ENCODE measurements at regions not wholly inside any gene's neighbourhood (a gene's known extent, or its start where the extent isn't known, plus 50 kb on each side); places are given as distances from the start of the nearest gene placed in this dataset.

DNA sequence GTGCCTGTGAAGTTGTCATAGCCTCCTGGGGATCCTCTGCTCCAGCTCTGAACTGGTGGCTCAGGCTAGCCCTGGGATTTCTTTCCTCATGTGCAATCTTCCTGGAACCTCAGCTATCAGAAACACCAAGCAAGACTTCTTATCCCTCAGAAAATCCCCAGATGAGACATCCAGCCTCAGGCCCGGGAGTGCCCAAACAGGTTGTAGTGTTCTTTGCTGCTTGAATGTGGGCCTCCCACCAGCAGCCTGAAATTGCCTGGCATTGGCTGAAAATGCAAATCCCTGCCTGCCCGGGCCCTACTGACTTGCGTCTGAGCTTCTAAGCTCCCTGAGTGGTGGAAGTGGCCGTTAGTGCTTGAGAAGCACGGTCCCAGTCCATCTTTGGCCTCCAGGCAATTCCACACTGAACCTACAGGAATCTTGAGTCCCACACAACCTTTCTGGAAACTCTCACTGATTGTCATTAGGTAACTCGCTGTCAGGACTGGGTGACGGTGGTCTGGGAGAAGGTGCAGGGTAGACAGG lies 146.8 kb downstream of the ZBTB18 start:
- DNase-seq, result no peak

DNA sequence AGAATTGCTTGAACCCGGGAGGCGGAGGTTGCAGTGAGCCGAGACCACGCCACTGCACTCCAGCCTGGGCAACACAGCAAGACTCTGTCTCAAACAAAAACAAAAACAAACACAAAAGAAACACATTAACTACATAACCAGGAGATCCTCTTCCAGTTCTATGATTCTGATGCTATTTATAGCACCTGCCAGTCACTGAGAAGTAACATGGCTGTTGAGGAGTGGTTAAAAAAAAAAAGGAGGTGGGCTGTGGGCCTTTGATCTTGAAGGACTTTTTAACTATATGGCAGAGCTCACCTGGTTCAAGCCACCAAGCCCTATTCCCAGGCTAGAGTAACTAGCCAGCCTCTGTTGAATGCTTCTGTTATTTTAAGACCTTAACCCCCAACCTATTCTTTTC lies 148.8 kb downstream of the ZBTB18 start:
- DNase-seq, result no peak

DNA sequence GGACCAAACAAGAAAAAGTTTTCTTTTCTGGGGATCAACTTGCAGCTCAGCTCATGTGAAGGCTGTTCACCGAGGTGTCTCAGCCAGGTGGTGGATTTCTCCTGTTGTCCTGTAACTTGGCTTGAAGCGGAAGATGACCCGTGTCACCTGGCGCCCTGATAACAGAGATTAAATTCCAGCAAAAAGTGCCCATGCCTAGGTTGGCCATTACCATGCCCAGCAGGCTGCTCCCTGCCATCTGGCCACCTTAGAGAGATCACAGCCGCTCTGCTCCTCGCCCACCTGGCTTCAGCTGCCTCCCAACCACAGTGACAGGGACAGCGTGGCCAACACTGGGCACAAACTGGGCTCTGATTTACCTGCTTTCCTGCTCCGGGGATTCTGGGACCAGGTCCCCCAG lies 149.5 kb downstream of the ZBTB18 start:
- DNase-seq, result no peak

DNA sequence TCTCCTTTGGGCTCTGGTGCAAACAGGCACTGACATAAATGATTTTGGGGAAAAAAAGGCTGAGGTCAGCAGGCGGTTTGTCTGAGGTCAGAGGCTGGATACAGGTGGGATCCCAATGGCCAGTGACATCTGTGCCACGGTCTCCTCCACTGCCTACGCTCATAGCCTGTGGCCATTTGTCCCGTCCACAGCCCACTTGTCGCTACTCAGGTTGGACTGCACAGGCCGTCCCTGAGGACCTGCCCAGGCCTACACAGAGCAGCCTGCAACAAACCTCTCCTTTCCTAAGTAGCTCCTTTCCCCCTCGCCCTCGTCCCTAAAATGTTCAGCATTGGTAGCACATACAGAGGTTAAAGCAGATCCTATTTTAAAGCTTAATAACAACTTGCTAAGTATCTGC lies 150.7 kb downstream of the ZBTB18 start:
- DNase-seq, result no peak

DNA sequence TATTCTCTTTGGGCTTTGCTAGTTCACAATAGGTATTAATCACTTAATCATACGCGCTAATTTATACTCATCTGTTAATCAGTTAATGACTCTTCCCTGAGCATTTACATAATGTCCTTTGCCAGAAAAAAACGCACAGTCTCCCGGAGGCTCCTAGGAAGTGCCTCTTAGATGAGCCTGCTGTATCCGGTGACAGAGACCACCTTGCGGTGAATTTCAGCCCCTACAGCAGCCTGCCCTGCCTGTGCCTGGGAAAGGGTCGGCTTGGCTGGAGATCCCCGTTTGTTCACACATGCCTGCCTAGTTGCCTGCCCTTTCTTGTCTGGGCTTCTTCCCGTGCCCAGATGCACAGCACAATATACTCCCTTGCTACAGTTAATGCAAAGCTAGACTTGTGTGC lies 152.9 kb downstream of the ZBTB18 start:
- DNase-seq, result no peak

DNA sequence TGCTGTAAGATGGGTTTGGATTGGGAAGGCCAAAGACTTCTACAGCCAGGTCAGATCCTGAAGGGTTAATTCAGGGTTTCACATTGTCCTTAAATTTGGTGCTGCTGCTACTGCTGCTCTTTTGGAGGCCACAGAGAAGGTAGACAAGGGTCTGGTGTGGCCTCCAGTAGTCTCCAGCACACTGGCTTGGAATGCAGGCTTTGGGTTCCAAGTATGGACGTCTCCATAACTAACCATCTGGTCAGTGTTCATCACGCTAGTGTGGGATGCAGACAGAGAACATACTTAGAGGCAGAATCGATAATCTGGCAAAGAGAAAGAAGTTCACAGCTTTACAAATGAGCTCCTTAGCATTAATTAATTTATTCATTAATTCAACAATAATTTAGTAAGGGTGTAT lies 154.1 kb downstream of the ZBTB18 start:
- no peak for DNase-seq

DNA sequence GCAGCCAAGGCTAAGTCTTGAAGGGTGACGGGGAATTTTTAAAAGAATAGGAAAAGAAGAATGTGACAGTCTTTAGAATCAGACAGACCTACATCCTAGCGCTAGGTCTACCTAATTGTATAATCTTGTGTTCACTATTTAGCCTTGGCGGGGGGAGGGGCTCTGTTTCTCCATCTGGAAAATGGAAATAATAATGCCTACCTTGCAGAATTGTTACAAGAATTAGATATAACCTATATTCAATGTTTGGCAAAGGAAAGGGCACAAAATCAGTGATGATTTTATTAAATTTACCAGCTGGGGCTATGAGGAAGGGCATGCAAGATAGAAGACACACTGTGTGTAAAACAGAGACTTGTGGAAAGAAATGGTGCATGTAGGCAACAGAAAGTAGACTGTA lies 154.8 kb downstream of the ZBTB18 start:
- no peak for DNase-seq

DNA sequence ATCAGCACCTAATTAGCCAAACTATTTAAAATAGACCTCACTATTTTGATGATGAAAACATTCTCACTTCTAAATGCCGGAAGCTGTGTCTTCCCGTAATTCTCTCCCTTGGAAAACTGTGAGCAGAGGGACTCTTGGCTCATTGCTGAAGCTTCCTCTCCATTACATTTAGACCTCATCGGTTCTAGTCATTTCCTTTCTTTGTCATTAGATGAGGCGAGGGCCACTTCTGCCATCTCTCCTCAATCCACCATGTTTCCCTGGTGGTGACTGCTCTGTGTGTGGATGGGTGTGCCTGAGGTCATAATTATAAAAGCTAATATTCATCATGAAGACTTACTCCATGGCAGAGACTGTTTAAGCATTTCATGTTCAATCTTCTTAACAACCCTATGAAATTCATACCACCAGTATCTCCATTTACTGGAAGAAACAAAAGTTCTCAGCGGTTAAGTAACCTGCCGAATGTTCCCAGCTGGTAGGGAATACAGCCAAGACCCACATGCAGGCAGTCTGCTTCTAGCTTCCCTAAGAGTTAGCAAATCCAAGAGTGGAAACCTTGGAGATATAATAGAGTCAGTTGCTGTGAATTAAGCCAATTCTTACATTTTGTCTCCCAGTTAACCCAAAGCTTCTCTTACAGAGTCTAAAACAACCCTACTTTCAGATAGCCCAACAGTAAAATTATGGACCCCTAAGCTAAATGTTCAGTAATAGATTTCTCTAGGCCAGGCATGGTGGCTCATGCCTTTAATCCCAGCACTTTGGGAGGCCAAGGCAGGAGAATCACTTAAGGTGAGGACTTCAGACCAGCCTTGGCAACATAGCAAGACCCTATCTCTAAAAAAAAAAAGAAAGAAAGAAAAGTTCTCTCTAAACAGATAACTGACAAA lies 156.2 kb downstream of the ZBTB18 start:
- no peak for DNase-seq

DNA sequence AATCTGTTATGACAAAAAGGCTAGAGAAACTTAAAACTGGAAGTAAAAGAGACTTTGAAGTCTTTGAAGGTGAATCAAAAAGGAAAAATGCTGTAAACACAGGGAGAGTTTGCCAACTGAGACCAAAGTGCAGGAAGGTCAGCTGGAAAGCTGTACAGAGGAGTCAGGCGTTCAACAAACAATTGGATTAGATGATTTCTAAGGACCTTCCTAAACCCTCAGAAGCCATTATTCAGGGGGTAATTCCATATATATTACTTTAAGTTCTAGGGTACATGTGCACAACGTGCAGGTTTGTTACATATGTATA lies 156.8 kb downstream of the ZBTB18 start:
- no peak for DNase-seq

DNA sequence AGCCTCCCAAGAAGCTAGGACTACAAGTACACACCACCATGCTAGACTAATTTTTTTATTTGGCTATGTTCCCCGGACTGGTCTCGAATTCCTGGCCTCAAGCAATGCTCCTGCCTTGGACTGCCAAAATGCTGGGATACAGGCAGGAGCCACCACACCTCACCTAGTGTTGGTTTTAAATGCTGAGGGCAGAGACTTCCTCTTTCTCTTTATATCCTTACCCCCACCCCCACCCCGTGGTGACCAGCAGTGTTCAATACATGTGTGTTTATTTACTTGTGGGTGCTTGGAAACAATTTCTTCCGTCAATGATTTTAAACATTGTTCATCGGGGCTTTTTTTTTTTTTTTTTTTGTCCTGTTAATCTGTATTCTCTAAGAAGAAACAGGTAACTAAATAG lies 158.9 kb downstream of the ZBTB18 start:
- no peak for DNase-seq

DNA sequence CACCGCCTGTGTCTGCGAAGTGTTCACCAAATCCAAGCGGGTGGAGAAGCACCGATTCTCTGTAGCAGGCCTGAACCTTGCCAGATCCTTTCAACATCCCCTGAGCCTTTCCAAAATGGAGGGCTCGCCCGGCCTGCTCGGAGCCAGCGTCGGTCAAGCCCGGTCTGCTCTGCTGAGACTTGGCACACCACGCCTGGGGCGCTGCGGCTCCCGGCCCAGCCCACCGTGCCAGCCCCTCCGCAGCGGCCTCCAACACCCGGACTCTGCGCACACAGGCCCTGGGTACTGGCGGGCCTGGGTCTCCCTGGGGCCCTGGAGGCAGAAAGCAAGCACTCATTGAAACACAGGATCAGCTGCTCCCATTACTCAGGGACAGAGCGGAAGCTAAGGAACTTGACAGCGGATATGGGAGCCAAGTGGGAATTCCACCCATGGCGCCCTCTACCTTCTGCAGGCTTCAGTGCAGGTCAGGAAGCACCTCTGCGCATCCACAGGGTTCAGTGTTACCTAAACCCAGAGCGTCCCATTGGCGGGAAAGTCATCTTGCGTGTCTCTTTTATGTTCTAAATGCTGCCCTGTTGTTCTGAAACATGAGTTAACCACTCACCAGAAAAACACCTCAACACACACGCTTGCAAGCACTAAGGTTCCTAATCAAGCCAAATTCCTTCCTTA lies 159.9 kb downstream of the ZBTB18 start:
- DNase-seq, result no peak

DNA sequence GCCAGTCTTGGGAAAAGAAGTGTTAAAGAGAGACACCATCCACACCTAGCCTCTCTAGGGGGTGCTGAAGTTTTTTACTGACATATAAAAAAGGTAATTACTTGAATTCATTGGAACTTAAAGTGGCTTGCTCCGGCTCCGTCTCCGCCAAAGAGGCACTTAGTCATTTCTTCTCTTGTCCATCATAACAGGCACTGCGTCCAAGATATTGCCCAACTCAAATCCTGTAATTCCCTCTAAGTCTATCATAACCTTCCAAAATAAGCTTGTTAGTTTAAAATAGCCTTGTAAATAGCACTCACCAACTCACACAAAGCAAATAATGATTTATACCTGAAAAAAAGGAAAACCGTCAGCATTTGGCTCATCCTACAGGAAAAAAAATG lies 160.5 kb downstream of the ZBTB18 start:
- no peak for DNase-seq

DNA sequence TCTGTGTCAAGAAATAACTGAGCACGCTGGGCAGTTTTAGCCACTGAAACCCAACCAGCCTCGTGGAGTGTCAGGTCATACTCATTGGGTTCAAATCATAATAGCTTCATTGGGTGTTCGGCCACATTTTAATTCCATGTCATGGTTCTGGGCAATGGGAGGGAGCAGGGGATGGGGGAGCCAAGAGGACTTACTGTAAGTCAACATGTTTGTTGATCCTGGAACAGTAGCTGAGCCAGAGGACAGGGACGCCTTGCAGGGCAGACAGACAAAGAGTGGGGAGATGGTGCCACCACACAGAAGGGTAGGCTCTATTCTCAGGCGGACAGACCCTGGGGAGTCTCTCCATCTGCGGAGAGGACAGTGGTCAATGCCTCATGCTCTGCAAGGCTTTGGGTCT lies 161.1 kb downstream of the ZBTB18 start:
- DNase-seq, result no peak

DNA sequence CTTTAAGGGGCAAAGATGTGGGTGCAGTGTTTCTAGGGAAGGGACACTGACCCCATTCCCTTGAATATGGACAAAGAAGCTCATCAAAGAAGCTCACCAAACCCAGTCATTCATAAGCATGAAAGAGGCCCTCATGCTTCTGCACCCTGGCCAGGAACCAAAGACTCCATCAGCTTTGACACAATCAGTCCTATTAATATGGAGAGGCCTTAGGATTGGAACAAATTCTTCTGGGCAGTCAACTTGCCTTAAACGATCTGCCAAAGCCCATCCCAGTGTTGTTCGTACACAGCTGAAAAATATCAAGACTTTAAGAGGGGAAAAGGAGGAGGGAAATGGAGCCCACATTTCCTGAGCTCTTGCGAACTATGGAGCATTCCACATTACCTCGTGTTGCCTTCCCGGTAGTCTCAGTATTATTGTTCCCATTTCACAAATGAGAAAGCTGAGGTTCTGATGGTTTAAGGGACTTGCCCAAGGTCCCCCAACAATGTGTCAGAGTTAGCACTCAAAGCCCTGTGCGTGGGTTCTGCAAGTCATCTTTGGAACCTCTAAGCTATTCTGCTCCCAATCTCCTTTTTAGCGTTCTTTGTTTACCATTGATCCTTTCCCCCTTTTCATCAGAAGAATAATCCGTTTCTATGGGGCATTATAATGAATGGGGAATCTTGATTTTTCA lies 161.9 kb downstream of the ZBTB18 start:
- no peak for DNase-seq

DNA sequence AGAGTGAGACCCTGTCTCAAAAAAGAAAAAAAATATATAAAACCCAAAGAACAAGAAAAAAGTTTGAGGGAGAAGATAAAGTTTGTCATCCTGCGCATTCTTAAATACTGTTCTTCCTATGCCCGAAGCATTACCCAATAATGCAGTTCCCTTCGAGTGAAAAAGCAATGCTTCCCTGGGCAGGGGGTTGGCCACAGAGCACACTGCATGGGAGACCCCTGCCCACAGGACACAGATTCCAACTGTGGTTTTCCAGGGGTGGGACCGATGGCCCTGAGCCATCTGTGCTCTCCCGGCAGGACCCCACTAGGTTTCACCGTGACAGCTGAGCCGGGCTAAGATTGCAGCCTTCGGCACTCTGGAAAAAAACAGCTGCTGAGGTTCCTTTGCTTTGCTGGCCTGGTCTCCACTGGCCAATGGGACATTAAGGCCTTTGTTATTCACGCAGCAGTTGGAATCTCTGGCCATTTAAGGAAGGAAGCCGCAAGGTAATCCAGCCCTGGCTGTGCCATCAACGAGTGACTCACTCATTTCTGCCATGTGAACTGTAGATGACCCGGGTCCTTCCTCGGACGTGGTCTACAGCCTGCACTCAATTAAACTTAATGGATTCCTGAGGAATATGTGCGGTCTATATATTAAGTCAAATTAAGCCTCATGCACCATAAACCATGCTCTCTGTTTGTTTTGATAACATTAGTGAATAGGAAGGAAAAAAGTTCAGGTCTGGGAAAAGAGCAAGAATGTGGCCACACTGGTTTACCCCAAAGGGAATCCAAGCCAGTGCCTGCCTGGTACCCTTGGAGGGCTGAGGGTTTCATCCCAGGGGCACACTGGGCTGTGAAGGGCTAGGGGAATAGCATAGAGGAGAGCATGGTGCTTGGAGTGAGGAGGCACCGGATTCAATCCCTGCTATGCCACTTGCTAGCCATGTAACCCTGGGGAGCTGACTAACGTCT lies 163.2 kb downstream of the ZBTB18 start:
- no peak for DNase-seq

DNA sequence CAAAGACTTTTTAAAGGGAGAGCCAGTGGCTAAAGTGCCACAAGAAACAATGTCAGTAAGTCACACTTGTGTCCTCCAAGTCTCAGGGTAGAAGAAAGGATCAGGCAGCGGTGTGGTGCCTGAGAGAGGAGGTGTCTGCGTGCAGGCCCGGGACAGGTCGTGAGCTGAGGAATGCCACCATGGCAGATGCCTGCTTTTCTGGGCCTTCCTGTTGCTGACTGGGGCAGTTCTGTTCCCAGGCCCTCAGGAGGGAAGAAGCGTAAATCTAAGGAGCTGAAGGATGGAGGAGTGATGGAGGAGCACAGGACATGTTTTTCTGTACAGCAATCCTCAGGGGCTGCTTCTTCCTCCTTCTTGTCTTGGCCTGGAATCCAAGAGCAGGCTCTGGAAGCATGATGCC lies 165.8 kb downstream of the ZBTB18 start:
- no peak for DNase-seq

DNA sequence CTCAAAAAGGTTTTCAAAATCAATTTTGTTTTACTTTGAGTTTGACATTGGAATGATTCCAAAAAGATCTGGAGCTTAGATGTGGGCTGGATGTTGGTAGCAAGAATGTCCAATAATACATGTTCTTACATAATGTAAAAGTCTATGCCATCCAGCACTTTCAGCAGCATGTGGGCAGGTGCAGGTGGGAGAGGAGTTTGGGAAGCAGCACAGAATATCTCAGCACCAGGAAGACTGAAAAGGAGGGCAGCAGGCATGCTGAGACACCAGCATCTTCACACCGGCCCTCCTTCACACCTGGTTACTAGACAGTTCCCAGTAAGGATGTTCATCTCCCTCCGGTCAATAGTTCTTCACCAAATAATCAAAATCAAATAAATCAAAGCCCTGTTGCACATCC lies 166.6 kb downstream of the ZBTB18 start:
- DNase-seq, result no peak

DNA sequence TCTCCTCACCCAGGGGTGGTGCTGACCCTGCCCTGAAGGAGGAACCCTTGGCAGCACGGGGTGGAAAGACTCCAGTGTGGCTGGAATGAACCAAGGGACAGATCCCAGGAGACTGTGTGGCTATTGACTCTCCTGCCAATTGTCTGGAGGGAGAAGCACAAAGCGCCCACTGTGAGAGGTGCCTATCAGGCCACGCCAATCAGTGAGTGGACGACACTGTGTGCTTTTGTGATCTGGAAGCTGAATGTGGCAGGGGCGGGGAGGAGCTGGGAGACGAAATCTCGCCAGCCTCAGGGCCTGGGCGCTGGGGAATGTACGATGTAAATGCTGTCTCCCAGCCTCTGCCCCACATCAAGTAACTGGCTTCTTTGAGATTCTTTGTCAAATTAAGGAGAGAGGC lies 167.1 kb downstream of the ZBTB18 start:
- DNase-seq, result no peak

DNA sequence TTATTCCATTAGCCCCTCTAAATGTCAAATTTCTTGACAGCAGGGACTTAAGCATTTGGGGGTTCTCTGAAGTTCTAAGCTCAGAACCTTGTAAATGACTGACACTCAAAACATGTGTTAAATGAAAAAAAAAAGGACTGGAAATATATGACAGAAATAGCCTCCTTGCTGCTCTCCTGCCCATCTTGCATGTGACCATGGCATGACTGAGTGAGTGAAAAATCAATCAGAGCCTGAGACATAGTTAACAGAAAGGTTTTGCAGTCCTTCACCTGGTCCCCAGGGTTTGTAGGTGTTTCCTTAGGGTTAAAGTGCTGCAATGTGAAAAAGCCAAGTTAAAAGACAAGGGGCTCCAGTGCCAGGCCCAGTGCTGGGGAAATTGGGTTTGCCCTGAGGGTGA lies 168.1 kb downstream of the ZBTB18 start:
- DNase-seq, result no peak

DNA sequence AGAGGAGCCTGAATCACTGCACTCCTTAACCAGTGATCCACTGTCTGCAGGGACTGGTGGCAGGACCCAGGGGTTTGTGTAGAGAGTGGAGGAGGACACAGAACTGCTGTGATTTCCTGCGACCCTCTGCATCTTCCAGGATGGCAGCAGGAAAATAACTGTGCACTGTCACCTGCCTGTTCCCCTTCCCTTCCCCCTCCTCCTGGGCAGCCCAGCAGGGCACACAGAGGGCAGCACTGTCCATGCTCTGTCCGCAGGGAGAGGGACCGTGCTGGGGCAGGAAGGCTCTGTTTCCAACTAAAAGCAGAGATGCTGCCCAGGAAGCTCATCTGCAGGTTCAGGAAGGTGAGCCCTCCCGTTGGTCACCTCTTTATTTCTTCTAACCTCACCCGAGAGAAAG lies 168.7 kb downstream of the ZBTB18 start:
- no peak for DNase-seq

DNA sequence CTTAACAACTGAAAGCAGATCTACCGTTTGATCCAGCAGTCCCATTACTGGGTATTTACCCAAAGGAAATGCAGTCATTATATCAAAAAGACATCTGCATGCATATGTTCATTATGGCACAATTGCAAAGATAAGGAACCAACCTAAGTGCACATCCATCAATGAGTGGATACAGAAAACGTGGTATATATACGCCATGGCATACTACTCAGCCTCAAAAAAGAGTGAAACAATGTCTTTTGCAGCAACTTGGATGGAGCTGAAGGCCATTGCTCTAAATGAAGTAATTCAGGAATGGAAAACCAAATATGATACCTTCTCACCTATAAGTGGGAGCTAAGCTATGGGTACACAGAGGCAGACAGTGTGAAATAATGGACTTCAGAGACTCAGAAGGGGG lies 169.3 kb downstream of the ZBTB18 start:
- no peak for DNase-seq

DNA sequence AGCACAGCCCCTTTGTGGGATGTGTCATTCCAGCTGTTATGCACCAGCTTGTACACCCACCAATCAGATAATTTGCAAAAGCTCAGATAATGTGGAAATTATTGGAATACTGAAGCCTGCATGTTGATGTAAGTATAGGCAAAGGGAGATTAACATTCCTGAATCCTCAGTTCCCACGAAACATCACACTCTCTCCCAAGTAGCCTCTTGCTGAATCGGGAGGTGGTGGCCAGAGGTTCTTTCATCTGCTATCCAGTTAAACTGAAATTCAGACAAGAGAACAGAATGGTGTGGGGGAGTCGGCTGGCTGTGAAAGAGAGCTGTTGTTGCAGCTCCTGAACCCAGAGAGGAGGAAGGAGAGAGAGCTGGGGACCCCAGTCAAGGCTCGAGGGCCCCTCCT lies 170.9 kb downstream of the ZBTB18 start:
- DNase-seq, result no peak

All from CD4-positive, alpha-beta T cell treated with Interleukin-4 for 4 hours (primary cell).